Stimulated activated CD8-positive, alpha-beta memory T cell treated with anti-CD3 and anti-CD28 coated beads, Interleukin-7, amount 100 ng/mL, for 48 hours (primary cell): ENCODE measurements at regions not wholly inside any gene's neighbourhood (a gene's known extent, or its start where the extent isn't known, plus 50 kb on each side); places are given as distances from the start of the nearest gene placed in this dataset.

Source experiments
- DNase-seq, 2 donors: peaks; one replicate each; pipeline ENCODE4 v3.0.0-alpha.2; 2020; ENCODE audit warnings: low read depth in 1 of 2; ENCODE audit errors: extremely low read depth in 1 of 2

- no peak for DNase-seq
Measured at GRCh38 chr10:58140691-58141347, 126.9 kb downstream of the IPMK start.

- no peak for DNase-seq
Measured at GRCh38 chr10:58140054-58140453, 127.6 kb downstream of the IPMK start.

DNA sequence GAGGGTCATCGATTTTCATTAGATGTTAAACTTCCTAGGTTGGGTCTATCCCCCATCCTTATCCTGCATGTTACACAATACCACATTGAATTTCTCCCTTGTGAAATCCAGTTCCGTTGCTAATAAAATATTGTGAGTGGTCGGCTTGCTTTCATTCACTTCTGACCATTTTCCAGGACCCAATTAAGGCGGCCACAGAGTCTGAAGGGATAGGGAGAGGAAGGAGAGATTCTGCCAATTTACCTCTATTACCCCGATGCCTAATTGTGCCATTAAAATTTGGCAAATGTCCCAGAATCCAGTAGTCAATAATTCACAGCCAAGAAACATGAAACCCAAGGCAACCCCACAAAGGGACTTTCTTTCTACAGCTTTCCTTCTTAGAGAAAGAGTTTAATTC is 129.9 kb downstream of the IPMK start:
- DNase-seq, result no peak

- no peak for DNase-seq
Measured at GRCh38 chr10:58115218-58116050, 152.3 kb downstream of the IPMK start.

GRCh38 chr10:58109731-58110130 is 158.0 kb downstream of the IPMK start:
- DNase-seq, result no peak

- DNase-seq, result no peak
Measured at GRCh38 chr10:58107506-58107905, 160.2 kb downstream of the IPMK start.

DNA sequence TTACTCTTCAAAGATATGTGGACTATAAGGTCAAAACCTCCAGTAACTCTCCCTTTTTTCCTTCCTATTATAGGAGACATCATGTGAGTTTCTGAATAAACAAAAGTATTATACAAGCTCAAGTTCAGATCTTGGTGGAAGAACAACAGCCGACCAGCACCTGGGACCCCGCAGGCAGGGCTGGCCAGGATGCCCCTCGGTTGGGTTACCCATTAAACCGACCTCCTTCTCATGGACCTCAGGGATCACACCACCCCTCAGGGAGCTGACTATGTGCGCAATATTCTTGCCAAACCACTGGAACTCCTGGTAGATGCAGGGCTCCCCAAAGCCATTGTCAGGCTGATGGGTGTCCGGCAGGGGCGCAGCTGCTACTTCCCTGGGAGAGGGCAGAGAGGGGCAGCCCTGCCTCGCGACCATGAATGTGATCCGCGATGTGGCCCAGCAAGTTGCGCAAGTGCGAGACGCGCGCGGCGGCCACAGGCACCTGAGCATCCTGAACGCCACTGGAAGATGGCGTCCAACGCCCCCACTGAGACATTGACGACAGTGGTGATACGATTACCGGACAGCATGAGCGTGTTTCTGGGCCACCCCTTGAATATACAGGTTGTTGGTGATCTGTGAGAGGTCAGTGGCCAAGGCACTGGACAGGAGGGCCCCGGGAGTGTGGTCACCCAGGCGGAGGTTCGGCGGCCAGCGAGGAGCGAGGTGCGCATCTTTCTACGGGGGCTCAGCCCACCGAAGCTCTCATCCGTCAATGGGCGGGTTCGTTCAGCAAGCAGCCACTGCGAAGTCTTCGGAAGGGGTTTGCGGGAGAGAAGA is 161.3 kb downstream of the IPMK start:
- no peak for DNase-seq

DNA sequence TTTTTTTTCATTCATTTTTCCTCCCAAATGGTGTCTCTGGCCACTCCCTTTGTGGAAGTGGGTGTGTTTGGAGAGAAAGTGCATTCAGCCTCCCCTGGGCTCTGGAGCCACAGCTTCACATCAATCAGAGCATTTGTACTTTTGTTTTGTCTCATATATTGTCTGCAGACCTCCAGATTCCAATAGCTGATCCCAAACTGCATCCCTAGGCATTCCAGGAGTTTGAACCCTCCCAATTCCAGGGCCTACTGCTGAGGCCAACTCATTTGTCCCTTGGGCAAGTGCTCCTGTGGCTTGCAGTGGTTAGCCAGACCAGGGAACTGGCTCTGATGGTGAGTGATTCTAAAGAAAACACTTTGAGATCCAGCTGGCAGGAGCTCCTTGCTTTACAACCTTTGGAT is 163.3 kb downstream of the IPMK start:
- DNase-seq, result no peak

- no peak for DNase-seq
Measured at GRCh38 chr10:58102897-58103296, 164.8 kb downstream of the IPMK start.

DNA sequence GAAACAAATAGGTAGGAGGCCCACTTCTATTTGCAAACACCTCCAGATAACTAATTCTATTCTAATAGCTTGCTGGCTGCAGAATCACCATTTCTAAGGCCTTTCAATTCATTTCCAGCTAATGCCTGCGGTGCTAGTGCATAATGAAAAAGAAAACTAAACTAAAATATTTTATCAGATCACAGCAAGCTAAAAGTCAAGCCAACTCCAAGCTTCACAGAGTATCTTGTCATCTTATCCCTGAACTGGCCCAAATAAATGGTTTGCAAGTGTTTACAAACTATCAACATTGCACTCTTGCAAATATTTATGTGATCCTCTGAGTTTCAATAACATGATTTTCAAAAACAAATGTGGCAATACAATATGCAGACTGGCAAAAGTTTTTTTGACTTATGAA is 166.0 kb downstream of the IPMK start:
- DNase-seq, result no peak

DNA sequence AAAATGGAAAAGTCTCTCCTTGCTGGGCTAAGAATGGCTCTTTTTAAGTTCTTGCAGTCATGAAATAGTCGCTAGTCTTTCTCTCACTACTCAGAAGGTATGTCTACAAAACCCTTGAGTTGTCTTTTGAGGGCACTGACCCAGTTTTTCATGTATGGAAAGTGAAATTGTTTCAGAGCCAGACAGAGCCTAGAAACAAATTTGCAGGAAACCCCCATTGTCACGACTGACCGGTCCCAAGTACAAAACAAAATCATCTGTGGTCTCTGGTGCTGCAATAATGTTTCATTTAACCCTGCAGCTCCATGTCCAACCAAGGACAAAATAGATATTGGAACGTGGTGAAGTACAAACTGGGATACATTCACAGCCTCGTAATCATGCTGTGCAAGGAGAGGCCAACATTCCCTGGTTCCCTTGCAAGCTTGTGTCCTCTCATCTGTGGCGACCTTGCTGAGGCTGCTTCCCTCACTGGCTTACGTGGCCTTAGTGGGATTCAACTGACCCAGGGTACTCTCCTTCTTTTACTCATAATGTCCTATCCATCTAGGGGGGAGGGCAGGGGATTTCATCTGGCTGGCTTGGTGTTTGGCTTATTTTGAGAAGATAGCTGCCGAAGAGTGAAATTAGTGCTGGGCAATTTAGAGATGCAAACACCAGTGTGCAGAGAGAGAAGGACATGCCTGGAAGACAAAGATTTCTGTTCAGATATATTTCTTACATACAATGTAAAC is 172.5 kb downstream of the IPMK start:
- no peak for DNase-seq

DNA sequence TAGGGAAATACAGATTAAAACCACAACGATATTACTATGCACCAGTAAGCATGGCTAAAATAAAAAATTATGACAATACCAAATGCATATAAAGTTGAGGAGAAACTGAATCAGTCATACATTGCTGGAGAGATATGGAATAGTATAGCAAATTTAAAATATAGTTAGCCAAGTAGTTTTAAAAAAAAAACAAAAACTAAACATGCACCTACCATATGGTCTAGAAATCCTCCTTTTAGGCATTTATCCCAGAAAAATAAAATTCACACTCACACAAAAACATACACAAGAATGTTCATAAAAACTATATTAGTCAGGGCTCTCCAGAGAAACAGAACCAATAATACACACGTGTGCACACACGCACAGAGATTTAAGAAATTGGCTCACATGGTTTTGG is 175.8 kb downstream of the IPMK start:
- DNase-seq, result no peak

GRCh38 chr10:58089739-58090138 is 178.0 kb downstream of the IPMK start:
- no peak for DNase-seq

DNA sequence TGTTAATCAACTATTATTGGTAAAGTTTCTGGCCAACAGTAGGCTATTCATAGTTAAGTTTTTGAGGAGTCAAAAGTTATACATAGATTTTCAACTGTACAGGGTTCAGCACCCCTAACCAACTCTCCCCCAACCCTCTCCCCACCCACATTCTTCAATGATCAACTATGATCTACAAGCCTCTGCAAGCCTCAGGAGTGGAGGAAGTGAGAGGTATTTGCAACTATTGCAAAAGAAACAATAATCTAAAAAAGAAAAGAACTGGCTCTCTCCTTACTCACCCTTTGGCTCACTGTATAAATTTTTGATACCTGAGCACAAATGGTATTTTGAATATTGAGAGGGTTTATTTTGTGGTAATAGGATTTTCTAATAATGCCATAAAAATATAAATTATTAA is 179.8 kb downstream of the IPMK start:
- no peak for DNase-seq

- DNase-seq, result no peak
Measured at GRCh38 chr10:58086763-58087150, 180.9 kb downstream of the IPMK start.

DNA sequence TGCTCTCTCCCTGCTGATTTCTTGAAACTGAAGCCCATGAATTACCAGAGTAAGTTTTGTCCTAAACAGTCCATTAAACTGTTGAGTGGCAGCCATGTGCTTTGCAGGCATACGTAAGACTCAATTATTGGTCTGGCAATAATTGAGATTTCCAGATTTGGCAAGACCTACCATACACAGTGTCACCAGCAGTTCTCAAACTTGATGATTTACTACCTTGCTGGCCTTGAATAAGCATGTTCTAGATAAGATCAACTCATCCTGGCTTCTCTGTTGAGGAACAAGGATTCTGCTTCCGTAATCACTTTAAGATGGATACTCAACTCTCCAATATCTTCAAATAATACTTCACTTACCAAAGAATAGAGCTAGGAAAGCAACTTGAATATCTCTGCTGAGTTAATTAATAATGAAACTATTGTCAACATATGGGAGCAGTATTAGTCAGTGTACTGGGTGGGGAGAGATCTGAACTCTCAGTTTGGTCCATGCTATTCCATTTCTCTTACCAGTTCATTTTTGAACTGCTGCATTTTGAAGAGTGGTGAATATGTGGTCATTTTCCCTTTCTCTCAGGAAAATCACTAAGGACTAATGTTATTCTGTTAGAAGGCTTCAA is 181.4 kb downstream of the IPMK start:
- no peak for DNase-seq

DNA sequence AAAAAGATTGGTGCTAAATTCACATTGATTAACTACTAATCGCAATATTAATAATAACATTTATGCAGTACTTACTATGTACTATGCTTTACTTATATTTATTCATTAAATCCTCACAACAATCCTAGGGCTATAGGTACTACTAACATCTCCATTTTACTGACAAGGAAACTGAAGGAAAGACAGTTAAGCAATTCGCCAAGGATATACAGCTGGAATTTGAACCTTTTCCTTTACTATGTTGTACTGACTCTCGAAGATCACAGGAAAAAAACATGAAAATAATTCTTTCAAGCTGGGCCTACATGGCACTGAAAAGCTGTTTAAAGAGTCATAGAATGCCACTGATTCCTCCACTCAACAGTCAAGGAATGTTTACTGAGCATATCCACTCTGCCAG is 185.4 kb downstream of the IPMK start:
- no peak for DNase-seq

- no peak for DNase-seq
Measured at GRCh38 chr10:58081353-58081752, 186.3 kb downstream of the IPMK start.

GRCh38 chr10:58079461-58079860 is 188.2 kb downstream of the IPMK start:
- no peak for DNase-seq

DNA sequence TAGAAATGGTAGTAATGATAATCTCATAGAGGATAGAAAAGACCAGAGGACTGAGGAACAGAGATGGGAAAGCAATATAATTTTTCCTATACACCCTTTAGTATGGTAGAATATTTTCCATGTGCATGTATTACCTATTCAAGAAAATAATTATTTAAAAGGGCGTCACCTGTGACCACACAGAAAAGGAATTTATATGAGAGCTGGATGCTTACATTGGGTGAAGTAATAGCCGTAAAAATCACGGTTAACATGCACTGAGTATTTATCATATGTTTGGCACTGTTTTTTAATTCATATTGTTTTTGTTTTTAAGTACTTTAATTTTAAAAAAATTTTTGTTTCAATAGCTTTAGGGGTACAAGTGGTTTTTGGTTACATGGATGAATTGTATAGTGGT is 195.1 kb downstream of the IPMK start:
- no peak for DNase-seq

GRCh38 chr10:58070956-58071355 is 196.7 kb downstream of the IPMK start:
- DNase-seq, result no peak
